ENCODE measurements at regions not wholly inside any gene's neighbourhood (a gene's known extent, or its start where the extent isn't known, plus 50 kb on each side); places are given as distances from the start of the nearest gene placed in this dataset.

GRCh38 chr6:15132854-15133670 is 112.8 kb upstream of the JARID2 start (continued):
- TF ChIP-seq, protein P1, sequence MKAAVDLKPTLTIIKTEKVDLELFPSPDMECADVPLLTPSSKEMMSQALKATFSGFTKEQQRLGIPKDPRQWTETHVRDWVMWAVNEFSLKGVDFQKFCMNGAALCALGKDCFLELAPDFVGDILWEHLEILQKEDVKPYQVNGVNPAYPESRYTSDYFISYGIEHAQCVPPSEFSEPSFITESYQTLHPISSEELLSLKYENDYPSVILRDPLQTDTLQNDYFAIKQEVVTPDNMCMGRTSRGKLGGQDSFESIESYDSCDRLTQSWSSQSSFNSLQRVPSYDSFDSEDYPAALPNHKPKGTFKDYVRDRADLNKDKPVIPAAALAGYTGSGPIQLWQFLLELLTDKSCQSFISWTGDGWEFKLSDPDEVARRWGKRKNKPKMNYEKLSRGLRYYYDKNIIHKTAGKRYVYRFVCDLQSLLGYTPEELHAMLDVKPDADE (IDR thresholded peaks at IDR 0.05) = no peak
- TF ChIP-seq, protein P2, sequence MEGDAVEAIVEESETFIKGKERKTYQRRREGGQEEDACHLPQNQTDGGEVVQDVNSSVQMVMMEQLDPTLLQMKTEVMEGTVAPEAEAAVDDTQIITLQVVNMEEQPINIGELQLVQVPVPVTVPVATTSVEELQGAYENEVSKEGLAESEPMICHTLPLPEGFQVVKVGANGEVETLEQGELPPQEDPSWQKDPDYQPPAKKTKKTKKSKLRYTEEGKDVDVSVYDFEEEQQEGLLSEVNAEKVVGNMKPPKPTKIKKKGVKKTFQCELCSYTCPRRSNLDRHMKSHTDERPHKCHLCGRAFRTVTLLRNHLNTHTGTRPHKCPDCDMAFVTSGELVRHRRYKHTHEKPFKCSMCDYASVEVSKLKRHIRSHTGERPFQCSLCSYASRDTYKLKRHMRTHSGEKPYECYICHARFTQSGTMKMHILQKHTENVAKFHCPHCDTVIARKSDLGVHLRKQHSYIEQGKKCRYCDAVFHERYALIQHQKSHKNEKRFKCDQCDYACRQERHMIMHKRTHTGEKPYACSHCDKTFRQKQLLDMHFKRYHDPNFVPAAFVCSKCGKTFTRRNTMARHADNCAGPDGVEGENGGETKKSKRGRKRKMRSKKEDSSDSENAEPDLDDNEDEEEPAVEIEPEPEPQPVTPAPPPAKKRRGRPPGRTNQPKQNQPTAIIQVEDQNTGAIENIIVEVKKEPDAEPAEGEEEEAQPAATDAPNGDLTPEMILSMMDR (conservative IDR thresholded peaks at IDR 0.05; ENCODE audit: low read depth in 2 of 2) = no peak
- TF ChIP-seq ZNF114 (CRISPR knock-in tag; IDR thresholded peaks at IDR 0.05) = no peak
- no peak for TF ChIP-seq NANOG (IDR thresholded peaks at IDR 0.05; ENCODE audit: borderline replicate concordance)
- TF ChIP-seq EZH2 (IDR thresholded peaks at IDR 0.05; ENCODE audit: low read depth, unreplicated experiment) = no peak
- TF ChIP-seq ZNF331 (CRISPR knock-in tag; IDR thresholded peaks at IDR 0.05; ENCODE audit: low read depth) = no peak

- Histone ChIP-seq H3K79me2 (replicated peaks; ENCODE audit: insufficient read depth) (no peaks in the 10 kb centered on the region), H2AFZ (peak overlapping the region; percentile 72), H3K4me3 (no peak overlapping the region), H3K27ac (ENCODE audit: low read depth) (no peak overlapping the region), H3K4me1 (ENCODE audit: insufficient read depth) (peaks cover 9% of the 10 kb centered on the region; the same call in 1 of the 2 replicates), H3K9me2 (ENCODE audit: insufficient read depth) (0 out of 2 replicates have a peak, but pooled peaks cover 2% of the 10 kb centered on the region), H4K20me1 (replicated peaks; ENCODE audit: insufficient read depth) (no peaks in the 10 kb centered on the region), H3K27me3 (ENCODE audit: insufficient read depth) (no peaks in the 10 kb centered on the region), H3K36me3 (ENCODE audit: insufficient read depth) (no peaks in the 10 kb centered on the region), H3F3A (replicated peaks; ENCODE audit: low read depth) (peaks cover 5% of the 10 kb centered on the region; the same call in 1 of the 2 replicates), H3K4me2 (no peak overlapping the region)
- Mint-ChIP-seq H3K4me3 (no peak overlapping the region), H3K27me3 (ENCODE audit: insufficient read depth, low read depth, poor library complexity) (peaks cover 9% of the 10 kb centered on the region), H3K9me3 (no peaks in the 10 kb centered on the region; the same call in 2 of the 3 replicates), H3K36me3 (ENCODE audit: low read depth) (no peaks in the 10 kb centered on the region), H3K27ac (0 out of 2 replicates have a peak overlapping the region, but pooled peaks have one; percentile 28), H3K4me1 (peaks cover 18% of the 10 kb centered on the region)
- ATAC-seq (no peak), DNase-seq (ENCODE audit: low spot score) (no peak)
- TF ChIP-seq JUNB (IDR thresholded peaks at IDR 0.05; ENCODE audit: unreplicated experiment) (no peak), CREB1 (CRISPR knock-in tag; IDR thresholded peaks at IDR 0.05; ENCODE audit: low read depth) (no peak), REST (IDR thresholded peaks at IDR 0.05; ENCODE audit: unreplicated experiment) (no peak), NANOG (IDR thresholded peaks at IDR 0.05; ENCODE audit: borderline replicate concordance) (no peak), POLR2AphosphoS5 (IDR thresholded peaks at IDR 0.05; ENCODE audit: low read depth) (no peak), ZNF114 (CRISPR knock-in tag; IDR thresholded peaks at IDR 0.05) (no peak), EZH2 (IDR thresholded peaks at IDR 0.05; ENCODE audit: low read depth, unreplicated experiment) (no peak)
- TF ChIP-seq, protein P3, sequence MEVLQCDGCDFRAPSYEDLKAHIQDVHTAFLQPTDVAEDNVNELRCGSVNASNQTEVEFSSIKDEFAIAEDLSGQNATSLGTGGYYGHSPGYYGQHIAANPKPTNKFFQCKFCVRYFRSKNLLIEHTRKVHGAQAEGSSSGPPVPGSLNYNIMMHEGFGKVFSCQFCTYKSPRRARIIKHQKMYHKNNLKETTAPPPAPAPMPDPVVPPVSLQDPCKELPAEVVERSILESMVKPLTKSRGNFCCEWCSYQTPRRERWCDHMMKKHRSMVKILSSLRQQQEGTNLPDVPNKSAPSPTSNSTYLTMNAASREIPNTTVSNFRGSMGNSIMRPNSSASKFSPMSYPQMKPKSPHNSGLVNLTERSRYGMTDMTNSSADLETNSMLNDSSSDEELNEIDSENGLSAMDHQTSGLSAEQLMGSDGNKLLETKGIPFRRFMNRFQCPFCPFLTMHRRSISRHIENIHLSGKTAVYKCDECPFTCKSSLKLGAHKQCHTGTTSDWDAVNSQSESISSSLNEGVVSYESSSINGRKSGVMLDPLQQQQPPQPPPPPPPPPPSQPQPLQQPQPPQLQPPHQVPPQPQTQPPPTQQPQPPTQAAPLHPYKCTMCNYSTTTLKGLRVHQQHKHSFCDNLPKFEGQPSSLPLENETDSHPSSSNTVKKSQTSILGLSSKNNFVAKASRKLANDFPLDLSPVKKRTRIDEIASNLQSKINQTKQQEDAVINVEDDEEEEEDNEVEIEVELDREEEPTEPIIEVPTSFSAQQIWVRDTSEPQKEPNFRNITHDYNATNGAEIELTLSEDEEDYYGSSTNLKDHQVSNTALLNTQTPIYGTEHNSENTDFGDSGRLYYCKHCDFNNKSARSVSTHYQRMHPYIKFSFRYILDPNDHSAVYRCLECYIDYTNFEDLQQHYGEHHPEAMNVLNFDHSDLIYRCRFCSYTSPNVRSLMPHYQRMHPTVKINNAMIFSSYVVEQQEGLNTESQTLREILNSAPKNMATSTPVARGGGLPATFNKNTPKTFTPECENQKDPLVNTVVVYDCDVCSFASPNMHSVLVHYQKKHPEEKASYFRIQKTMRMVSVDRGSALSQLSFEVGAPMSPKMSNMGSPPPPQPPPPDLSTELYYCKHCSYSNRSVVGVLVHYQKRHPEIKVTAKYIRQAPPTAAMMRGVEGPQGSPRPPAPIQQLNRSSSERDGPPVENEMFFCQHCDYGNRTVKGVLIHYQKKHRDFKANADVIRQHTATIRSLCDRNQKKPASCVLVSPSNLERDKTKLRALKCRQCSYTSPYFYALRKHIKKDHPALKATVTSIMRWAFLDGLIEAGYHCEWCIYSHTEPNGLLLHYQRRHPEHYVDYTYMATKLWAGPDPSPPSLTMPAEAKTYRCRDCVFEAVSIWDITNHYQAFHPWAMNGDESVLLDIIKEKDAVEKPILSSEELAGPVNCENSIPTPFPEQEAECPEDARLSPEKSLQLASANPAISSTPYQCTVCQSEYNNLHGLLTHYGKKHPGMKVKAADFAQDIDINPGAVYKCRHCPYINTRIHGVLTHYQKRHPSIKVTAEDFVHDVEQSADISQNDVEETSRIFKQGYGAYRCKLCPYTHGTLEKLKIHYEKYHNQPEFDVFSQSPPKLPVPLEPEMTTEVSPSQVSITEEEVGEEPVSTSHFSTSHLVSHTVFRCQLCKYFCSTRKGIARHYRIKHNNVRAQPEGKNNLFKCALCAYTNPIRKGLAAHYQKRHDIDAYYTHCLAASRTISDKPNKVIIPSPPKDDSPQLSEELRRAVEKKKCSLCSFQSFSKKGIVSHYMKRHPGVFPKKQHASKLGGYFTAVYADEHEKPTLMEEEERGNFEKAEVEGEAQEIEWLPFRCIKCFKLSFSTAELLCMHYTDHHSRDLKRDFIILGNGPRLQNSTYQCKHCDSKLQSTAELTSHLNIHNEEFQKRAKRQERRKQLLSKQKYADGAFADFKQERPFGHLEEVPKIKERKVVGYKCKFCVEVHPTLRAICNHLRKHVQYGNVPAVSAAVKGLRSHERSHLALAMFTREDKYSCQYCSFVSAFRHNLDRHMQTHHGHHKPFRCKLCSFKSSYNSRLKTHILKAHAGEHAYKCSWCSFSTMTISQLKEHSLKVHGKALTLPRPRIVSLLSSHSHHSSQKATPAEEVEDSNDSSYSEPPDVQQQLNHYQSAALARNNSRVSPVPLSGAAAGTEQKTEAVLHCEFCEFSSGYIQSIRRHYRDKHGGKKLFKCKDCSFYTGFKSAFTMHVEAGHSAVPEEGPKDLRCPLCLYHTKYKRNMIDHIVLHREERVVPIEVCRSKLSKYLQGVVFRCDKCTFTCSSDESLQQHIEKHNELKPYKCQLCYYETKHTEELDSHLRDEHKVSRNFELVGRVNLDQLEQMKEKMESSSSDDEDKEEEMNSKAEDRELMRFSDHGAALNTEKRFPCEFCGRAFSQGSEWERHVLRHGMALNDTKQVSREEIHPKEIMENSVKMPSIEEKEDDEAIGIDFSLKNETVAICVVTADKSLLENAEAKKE (CRISPR knock-in tag; IDR thresholded peaks at IDR 0.05) = no peak
Measured at GRCh38 chr6:15137086-15137485, 108.8 kb upstream of the JARID2 start.
